GM10266 (cell line): ENCODE measurements at regions not wholly inside any gene's neighbourhood (a gene's known extent, or its start where the extent isn't known, plus 50 kb on each side); places are given as distances from the start of the nearest gene placed in this dataset.

Experiments
- DNase-seq: peaks from one replicate; pipeline ENCODE4 v3.0.0; 2012; ENCODE audit errors: extremely low spot score
- TF ChIP-seq, protein P1 (sequence below): IDR thresholded peaks from 2 replicates; pipeline ENCODE4 v1.5.1; 2012; ENCODE audit warnings: mild to moderate bottlenecking, low read depth; ENCODE audit not compliant: control insufficient read depth, insufficient read depth; ENCODE audit errors: missing control alignments

DNA sequence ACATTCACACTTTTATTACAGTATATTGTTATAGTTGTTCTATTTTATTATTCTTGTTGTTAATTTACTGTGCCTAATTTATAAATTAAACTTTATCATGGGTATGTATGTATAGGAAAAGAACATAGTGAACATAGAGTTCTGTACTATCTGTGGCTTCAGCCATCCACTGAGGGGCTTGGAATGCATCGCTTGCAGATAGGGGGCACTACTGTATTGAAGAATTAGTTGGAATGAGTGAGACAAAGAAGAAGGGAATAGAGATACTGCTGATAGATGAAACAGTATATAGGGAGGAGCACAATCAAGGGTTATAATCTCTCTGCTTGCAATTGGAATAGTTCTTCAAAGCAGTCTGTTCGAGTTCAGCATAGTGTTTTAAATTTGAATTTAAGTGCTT, 432.2 kb downstream of the RAB38 start:
- no peak for DNase-seq
- TF ChIP-seq, protein P1, sequence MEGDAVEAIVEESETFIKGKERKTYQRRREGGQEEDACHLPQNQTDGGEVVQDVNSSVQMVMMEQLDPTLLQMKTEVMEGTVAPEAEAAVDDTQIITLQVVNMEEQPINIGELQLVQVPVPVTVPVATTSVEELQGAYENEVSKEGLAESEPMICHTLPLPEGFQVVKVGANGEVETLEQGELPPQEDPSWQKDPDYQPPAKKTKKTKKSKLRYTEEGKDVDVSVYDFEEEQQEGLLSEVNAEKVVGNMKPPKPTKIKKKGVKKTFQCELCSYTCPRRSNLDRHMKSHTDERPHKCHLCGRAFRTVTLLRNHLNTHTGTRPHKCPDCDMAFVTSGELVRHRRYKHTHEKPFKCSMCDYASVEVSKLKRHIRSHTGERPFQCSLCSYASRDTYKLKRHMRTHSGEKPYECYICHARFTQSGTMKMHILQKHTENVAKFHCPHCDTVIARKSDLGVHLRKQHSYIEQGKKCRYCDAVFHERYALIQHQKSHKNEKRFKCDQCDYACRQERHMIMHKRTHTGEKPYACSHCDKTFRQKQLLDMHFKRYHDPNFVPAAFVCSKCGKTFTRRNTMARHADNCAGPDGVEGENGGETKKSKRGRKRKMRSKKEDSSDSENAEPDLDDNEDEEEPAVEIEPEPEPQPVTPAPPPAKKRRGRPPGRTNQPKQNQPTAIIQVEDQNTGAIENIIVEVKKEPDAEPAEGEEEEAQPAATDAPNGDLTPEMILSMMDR: peak; percentile 8

DNA sequence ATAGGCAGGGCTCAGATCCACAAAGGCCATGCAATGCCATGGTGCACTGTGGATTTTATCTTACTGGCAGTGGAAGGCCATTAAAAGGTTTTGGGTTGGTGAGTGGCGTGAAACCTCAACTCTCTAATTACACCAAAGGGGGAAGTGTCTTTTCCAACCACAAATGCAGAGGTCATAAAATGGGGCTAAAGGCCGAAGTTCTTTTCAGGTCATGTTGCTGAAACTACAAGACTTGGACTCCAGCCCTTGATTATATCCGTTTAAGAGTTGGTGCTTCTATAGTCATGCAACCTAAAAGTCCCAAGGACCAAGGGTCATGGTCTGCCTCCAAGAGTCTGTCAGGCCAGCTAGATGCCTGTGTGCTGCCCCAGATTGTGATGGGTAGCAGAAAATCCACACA, 434.3 kb downstream of the RAB38 start:
- TF ChIP-seq, protein P1: no peak
- no peak for DNase-seq

DNA sequence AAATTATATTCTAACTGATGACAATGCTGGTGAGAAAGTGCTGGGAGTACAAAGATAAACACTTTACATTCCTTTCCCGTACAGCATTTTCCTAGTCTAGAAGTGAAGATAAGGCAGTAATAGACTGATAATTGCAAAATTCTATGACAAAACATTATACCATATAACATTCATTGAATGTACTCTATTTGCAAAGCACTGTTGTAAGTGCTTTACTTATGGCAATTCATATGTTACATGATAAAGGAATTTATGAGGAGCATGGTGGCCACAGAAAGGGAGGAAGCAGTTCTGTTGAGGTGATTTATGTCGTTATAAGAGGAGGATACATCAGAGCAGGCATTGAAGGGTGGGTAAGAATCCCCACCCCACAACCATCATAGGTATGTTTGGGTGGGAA, 434.8 kb downstream of the RAB38 start:
- DNase-seq: no peak
- TF ChIP-seq, protein P1: no peak

DNA sequence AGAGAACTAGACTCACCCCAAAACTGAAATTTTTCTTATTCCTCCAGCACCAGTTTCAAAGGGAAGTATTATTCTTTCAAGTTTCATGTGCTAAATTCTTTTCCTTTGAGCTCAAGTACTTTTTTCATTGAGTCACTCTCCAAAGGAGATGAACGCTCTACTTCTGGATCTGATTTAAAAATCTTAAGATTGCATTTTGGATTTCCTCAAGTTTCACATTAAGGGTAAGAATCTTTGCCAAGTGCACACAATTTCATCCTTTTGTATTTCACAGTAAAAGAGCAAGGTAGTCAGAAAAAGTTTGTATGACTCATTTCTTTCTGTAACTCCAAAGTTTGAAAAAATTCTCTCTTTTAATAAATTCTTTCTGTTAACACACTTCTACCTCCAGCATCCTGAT, 435.5 kb downstream of the RAB38 start:
- no peak for DNase-seq
- TF ChIP-seq, protein P1: no peak

DNA sequence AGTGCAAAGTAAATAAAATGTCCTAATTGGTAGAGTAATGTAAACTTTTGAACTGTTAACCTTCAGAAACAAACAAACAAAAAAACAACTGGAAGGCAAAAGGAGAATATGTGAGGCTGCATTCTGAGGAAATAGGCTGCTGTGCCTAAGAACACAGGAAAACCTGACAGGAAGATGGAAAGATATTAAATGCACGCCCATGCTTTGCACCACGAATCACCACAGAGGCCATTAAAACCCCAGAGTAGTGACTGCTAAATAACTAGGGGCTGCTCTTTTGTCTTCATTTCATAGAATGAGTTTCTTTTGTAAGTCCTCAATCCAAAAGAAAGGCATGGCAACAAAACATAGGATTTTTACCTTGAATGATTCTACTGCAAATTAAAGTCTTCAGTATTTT, 436.0 kb downstream of the RAB38 start:
- DNase-seq: no peak
- TF ChIP-seq, protein P1: no peak

DNA sequence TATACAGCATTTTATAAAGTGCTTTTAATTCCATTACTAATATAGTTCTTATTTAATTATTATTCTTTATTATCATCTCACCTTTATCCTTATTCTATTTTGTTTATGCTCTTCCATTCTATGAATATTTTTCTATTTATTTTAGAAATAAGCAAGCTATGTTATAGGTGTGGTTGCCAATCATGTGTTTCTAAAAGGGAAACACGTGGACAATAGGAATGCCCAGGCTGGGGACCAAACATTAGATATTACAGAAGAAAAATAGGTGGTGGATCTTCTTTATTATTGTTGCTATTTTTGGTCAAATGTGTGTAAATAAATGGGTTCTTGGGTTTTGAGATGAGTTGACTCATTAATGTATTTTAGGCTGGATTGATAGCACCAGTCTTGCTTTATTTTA, 438.3 kb downstream of the RAB38 start:
- TF ChIP-seq, protein P1: no peak
- no peak for DNase-seq

DNA sequence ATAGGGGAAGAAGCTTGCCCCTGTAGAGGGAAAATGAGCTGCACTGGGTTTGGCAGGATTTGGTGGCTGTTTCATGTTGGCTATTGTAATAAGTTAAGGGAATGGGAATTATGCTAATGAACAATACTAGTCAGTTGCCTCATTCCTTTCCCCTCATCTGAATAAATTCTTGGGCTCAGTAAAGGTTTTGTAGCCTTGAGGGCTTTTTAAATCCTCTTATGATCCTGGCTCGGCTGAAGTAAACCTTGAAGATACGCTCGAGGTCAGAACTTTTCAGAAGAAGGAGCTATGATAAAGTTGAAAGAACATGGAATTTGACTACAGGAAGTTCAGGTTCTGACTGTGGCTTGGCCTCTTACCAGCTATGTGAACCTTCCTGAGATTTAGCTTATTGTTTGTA, 448.7 kb downstream of the RAB38 start:
- TF ChIP-seq, protein P1: no peak
- DNase-seq: no peak

DNA sequence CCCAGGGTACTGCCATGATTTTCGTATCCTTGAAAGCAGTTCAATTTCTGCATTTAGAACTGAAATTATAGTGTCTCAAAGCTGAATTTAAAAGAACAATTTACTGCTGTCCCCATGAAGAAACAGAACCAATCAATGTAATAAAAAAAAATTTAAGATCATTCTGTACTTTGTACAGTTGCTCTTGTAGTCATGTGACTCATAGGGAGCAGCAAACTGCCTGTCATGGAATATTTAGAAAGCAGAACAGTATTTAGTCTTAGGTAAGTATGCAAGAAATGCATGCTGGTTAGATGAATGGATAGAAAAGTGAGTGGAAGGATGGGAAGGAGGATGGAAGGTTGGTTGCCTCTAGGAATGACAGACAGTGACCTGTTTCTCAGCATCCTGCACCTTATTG, 450.9 kb downstream of the RAB38 start:
- TF ChIP-seq, protein P1: no peak
- no peak for DNase-seq
